Panc1 (cell line): ENCODE measurements at regions not wholly inside any gene's neighbourhood (a gene's known extent, or its start where the extent isn't known, plus 50 kb on each side); places are given as distances from the start of the nearest gene placed in this dataset.

ENCODE experiments used
- ATAC-seq: fragments of 200-7000 bp; cut with Tn5 transposase; 2 replicates; pipeline ENCODE4 v1.9.1; 2020; ENCODE audit warnings: mild to moderate bottlenecking, moderate library complexity
- BruUV-seq: library from RNA; stranded (reverse); fragments of 400-500 nt; replicated peaks from 2 replicates; lab custom pipeline; 2021; lab: Mats Ljungman, UMichigan
- CTCF ChIA-PET: fragments of 300-600 bp; sonication (Branson Sonifier 250); formaldehyde crosslinking; loops from one replicate; lab custom pipeline; 2022; ENCODE audit warnings: antibody characterized with exemption; lab: Charles Lee
- POLR2A ChIA-PET: fragments of 300-600 bp; sonication (Branson Sonifier 250); formaldehyde crosslinking; loops from one replicate; lab custom pipeline; 2022; ENCODE audit warnings: antibody characterized with exemption; lab: Charles Lee
- DNase-seq: peaks from one replicate; pipeline ENCODE4 v3.0.0-alpha.2; 2010; ENCODE audit warnings: low read depth, low spot score
- H3K27ac ChIP-seq: 2 replicates; pipeline ENCODE4 v1.5.1; 2011; ENCODE audit warnings: mild to moderate bottlenecking, low read length, inconsistent platforms
- H3K27me3 ChIP-seq: fragments of 200-500 bp; sonication (Bioruptor generic); 2 replicates; pipeline ENCODE4 v1.6.0; 2014; ENCODE audit warnings: low read length, inconsistent platforms; ENCODE audit not compliant: control insufficient read depth, insufficient read depth
- H3K36me3 ChIP-seq: fragments of 200-500 bp; sonication (Bioruptor generic); 2 replicates; pipeline ENCODE4 v1.5.1; 2014; ENCODE audit warnings: inconsistent platforms, mild to moderate bottlenecking, low read length, moderate library complexity; ENCODE audit not compliant: control insufficient read depth, insufficient read depth
- H3K4me1 ChIP-seq: 2 replicates; pipeline ENCODE4 v1.5.1; 2011; ENCODE audit warnings: inconsistent platforms, mild to moderate bottlenecking, low read length, moderate library complexity; ENCODE audit not compliant: control insufficient read depth, insufficient read depth
- H3K4me3 ChIP-seq, 2 experiments: 2 replicates each; pipeline ENCODE4 v1.5.1; 2011 to 2012; ENCODE audit warnings: low read depth in 2 of 2, low read length in 2 of 2, mild to moderate bottlenecking in 2 of 2, inconsistent platforms in 1 of 2, moderate library complexity in 1 of 2
- H3K9me3 ChIP-seq: fragments of 200-500 bp; sonication (Bioruptor generic); 2 replicates; pipeline ENCODE4 v1.5.1; 2014; ENCODE audit warnings: low read depth, mild to moderate bottlenecking, inconsistent platforms, low read length, moderate library complexity; ENCODE audit not compliant: control insufficient read depth, insufficient read depth
- POLR2AphosphoS5 ChIP-seq: IDR thresholded peaks from 2 replicates; pipeline ENCODE4 v1.6.1; 2012; ENCODE audit warnings: mild to moderate bottlenecking, low read depth, low read length, moderate library complexity
- SIN3A ChIP-seq: IDR thresholded peaks from 2 replicates; pipeline ENCODE4 v1.6.1; 2012; ENCODE audit warnings: low read depth, mild to moderate bottlenecking, low read length, moderate library complexity, borderline replicate concordance; ENCODE audit not compliant: insufficient read depth
- TCF7L2 ChIP-seq: IDR thresholded peaks from 2 replicates; pipeline ENCODE4 v1.6.1; 2011; ENCODE audit warnings: mild to moderate bottlenecking, low read depth, low read length, inconsistent platforms
- in situ Hi-C: cut with HindIII; loops from 2 replicates; pipeline ENCODE4 v1.10.0; 2016; ENCODE audit warnings: low sequenced_read_pairs, low pct_unique_long_range_greater_than_20kb
- intact Hi-C: fragments of 100-400 bp; cut with micrococcal nuclease; formaldehyde crosslinking; loops from one replicate; pipeline ENCODE4 v1.10.0; 2022; ENCODE audit not compliant: unreplicated experiment
- TF ChIP-seq, protein P1 (sequence below), 2 experiments: IDR thresholded peaks; 2 replicates each; pipeline ENCODE4 v1.6.1; 2011 to 2012; ENCODE audit warnings: low read depth in 2 of 2, control low read depth in 1 of 2, low read length in 1 of 2, mild to moderate bottlenecking in 1 of 2, moderate library complexity in 1 of 2; ENCODE audit not compliant: insufficient read depth in 1 of 2
- TF ChIP-seq, protein P2 (sequence below): fragments of 450-650 bp; IDR thresholded peaks from 2 replicates; pipeline ENCODE4 v1.5.1; 2017; ENCODE audit warnings: mild to moderate bottlenecking

DNA sequence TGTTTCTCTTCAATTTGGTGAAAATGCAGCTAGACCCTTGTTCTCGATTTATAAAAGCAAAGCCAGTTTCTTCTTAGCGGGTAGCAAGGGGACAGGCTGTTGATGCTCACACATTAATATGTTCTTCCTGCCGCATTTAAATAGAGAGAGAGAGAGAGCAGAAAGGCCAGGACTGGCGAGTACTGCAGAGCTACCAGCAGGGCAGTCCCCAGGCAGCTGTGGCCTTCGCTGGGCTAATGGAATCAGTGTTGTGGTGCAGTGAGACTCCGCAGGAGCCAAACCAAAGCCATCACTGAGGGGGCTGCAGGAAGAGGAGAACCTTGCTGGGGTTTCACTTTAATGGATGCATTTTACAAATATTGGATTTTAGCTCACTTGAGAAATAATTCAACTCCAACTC, 223.6 kb downstream of the ACTR3 start:
- ChIA-PET POLR2A (no interaction called here), CTCF (no interaction called here)
- in situ Hi-C loops = no loop called here
- ATAC-seq = no peak
- no peak for DNase-seq
- Histone ChIP-seq H3K27me3 (no peaks in the 10 kb centered on the region), H3K36me3 (no peaks in the 10 kb centered on the region), H3K9me3 (no peaks in the 10 kb centered on the region), H3K4me3 (no peak overlapping the region), H3K4me1 (no peaks in the 10 kb centered on the region), H3K27ac (no peak overlapping the region)
- TF ChIP-seq, protein P1, sequence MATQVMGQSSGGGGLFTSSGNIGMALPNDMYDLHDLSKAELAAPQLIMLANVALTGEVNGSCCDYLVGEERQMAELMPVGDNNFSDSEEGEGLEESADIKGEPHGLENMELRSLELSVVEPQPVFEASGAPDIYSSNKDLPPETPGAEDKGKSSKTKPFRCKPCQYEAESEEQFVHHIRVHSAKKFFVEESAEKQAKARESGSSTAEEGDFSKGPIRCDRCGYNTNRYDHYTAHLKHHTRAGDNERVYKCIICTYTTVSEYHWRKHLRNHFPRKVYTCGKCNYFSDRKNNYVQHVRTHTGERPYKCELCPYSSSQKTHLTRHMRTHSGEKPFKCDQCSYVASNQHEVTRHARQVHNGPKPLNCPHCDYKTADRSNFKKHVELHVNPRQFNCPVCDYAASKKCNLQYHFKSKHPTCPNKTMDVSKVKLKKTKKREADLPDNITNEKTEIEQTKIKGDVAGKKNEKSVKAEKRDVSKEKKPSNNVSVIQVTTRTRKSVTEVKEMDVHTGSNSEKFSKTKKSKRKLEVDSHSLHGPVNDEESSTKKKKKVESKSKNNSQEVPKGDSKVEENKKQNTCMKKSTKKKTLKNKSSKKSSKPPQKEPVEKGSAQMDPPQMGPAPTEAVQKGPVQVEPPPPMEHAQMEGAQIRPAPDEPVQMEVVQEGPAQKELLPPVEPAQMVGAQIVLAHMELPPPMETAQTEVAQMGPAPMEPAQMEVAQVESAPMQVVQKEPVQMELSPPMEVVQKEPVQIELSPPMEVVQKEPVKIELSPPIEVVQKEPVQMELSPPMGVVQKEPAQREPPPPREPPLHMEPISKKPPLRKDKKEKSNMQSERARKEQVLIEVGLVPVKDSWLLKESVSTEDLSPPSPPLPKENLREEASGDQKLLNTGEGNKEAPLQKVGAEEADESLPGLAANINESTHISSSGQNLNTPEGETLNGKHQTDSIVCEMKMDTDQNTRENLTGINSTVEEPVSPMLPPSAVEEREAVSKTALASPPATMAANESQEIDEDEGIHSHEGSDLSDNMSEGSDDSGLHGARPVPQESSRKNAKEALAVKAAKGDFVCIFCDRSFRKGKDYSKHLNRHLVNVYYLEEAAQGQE (IDR thresholded peaks at IDR 0.05; ENCODE audit: insufficient read depth in 1 of 2, low read depth in 2 of 2, low read length in 1 of 2) = no peak
- TF ChIP-seq, protein P2, sequence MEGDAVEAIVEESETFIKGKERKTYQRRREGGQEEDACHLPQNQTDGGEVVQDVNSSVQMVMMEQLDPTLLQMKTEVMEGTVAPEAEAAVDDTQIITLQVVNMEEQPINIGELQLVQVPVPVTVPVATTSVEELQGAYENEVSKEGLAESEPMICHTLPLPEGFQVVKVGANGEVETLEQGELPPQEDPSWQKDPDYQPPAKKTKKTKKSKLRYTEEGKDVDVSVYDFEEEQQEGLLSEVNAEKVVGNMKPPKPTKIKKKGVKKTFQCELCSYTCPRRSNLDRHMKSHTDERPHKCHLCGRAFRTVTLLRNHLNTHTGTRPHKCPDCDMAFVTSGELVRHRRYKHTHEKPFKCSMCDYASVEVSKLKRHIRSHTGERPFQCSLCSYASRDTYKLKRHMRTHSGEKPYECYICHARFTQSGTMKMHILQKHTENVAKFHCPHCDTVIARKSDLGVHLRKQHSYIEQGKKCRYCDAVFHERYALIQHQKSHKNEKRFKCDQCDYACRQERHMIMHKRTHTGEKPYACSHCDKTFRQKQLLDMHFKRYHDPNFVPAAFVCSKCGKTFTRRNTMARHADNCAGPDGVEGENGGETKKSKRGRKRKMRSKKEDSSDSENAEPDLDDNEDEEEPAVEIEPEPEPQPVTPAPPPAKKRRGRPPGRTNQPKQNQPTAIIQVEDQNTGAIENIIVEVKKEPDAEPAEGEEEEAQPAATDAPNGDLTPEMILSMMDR = no peak
- no peak for TF ChIP-seq SIN3A
- no peak for TF ChIP-seq TCF7L2
- no peak for TF ChIP-seq POLR2AphosphoS5
- BruUV-seq = no TSS peak
- intact Hi-C loops = no loop called here

DNA sequence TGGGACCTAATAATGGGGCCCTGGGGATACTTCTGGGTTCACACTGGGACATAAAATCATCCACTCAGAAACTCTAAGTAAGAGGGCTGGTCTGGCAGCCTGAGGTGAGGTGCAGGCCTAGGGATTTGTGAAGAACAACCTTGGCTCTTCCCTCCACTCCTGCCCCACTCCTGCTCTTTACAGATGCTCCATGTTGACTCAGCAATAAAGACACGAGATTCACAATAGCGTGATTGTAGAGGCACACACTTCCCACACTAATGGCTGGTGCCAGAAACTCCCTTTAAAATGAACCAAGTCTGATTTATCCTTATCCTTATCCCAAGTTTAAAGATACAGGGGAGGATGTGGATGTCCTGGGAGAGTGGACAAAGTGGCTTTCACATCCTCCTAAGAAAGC, 228.2 kb downstream of the ACTR3 start:
- TF ChIP-seq SIN3A = no peak
- TF ChIP-seq POLR2AphosphoS5 = no peak
- TF ChIP-seq, protein P2 = no peak
- TF ChIP-seq, protein P1 (IDR thresholded peaks at IDR 0.05; ENCODE audit: insufficient read depth in 1 of 2, low read depth in 2 of 2, low read length in 1 of 2) = no peak
- TF ChIP-seq TCF7L2 = no peak
- Histone ChIP-seq H3K4me3 (no peak overlapping the region), H3K27ac (no peak overlapping the region), H3K36me3 (no peaks in the 10 kb centered on the region), H3K9me3 (no peaks in the 10 kb centered on the region), H3K4me1 (no peaks in the 10 kb centered on the region), H3K27me3 (no peaks in the 10 kb centered on the region; the same call in 1 of the 2 replicates)
- POLR2A ChIA-PET = no interaction called here
- in situ Hi-C loops = no loop called here
- CTCF ChIA-PET = no interaction called here
- ATAC-seq (no peak), DNase-seq (no peak)
- intact Hi-C loops = no loop called here
- no TSS peak for BruUV-seq
